OCI-LY3 (cell line): ENCODE measurements at regions not wholly inside any gene's neighbourhood (a gene's known extent, or its start where the extent isn't known, plus 50 kb on each side); places are given as distances from the start of the nearest gene placed in this dataset.

ENCODE experiments used
- EZH2phosphoT487 ChIP-seq: fragments of 200-600 bp; shearing (Covaris generic); IDR thresholded peaks from 2 replicates; pipeline ENCODE4 v1.6.1; 2018; ENCODE audit warnings: antibody characterized with exemption, mixed run types, low read depth
- TF ChIP-seq, protein P1 (sequence below): fragments of 200-600, 300-600 bp; sonication (generic); IDR thresholded peaks from 2 replicates; pipeline ENCODE4 v1.5.1; 2014; ENCODE audit warnings: antibody characterized with exemption, low read length, low read depth

GRCh38 chr15:66864871-66865281 lies 162.8 kb downstream of the SMAD6 start:
- TF ChIP-seq, protein P1, sequence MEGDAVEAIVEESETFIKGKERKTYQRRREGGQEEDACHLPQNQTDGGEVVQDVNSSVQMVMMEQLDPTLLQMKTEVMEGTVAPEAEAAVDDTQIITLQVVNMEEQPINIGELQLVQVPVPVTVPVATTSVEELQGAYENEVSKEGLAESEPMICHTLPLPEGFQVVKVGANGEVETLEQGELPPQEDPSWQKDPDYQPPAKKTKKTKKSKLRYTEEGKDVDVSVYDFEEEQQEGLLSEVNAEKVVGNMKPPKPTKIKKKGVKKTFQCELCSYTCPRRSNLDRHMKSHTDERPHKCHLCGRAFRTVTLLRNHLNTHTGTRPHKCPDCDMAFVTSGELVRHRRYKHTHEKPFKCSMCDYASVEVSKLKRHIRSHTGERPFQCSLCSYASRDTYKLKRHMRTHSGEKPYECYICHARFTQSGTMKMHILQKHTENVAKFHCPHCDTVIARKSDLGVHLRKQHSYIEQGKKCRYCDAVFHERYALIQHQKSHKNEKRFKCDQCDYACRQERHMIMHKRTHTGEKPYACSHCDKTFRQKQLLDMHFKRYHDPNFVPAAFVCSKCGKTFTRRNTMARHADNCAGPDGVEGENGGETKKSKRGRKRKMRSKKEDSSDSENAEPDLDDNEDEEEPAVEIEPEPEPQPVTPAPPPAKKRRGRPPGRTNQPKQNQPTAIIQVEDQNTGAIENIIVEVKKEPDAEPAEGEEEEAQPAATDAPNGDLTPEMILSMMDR, result no peak
- TF ChIP-seq EZH2phosphoT487, result no peak
